GM18505 (cell line): ENCODE measurements at regions not wholly inside any gene's neighbourhood (a gene's known extent, or its start where the extent isn't known, plus 50 kb on each side); places are given as distances from the start of the nearest gene placed in this dataset.

ENCODE experiments used
- ATAC-seq: cut with Tn5 transposase; IDR thresholded peaks from one replicate; pipeline ENCODE4 v1.9.1; 2021; ENCODE audit not compliant: unreplicated experiment
- POLR2A ChIP-seq: IDR thresholded peaks from 4 replicates; pipeline ENCODE4 v1.6.1; 2011; ENCODE audit warnings: borderline replicate concordance; ENCODE audit not compliant: insufficient read depth, insufficient read length; ENCODE audit errors: extremely low read depth

DNA sequence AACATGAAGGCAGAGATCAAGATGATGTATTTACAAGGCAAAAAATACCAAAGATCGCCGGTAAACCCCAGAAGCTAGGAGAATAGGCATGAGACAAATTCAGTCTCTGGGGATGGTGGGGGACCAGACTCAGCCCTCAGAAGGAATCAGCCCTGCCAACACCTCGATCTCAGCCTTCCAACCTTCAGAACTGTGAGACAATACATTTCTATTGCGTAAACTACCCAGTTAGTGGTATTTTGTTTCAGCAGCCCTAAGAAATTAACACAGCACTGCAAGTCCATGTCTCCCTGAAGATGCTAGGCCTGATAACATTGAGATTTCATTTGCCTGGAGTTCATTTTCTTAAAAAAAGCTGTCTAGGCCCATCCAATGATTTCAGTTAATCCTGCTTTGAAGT, 622.5 kb downstream of the PTPRC start:
- no peak for ATAC-seq
- no peak for TF ChIP-seq POLR2A

- TF ChIP-seq POLR2A: no peak
- ATAC-seq: no peak
Observed at GRCh38 chr1:199264283-199264682, 625.4 kb downstream of the PTPRC start.

DNA sequence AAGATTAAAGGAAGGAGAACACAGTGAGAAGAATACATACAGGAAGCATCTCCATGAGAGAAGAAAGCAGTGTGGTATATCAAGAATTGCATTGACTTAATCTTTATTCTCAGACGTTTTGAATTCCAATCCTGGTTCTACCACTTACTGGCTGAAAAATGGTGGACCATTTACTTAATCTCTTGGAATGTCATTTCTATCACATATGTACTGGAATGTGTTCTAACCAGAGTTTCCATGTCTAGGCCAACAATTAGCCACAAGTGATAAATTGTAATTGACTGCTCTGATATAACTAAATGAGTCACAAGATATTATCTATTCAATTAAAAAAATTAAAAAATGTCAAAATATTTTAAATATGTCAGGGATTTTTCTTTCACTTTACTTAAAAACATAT, 626.1 kb downstream of the PTPRC start:
- ATAC-seq: no peak

GRCh38 chr1:199265319-199265718, 626.5 kb downstream of the PTPRC start:
- TF ChIP-seq POLR2A: no peak
- ATAC-seq: no peak

More for the DNA sequence above, 626.1 kb downstream of the PTPRC start:
- TF ChIP-seq POLR2A: no peak

GRCh38 chr1:199269241-199269640, 630.4 kb downstream of the PTPRC start:
- ATAC-seq: no peak
- TF ChIP-seq POLR2A: no peak

DNA sequence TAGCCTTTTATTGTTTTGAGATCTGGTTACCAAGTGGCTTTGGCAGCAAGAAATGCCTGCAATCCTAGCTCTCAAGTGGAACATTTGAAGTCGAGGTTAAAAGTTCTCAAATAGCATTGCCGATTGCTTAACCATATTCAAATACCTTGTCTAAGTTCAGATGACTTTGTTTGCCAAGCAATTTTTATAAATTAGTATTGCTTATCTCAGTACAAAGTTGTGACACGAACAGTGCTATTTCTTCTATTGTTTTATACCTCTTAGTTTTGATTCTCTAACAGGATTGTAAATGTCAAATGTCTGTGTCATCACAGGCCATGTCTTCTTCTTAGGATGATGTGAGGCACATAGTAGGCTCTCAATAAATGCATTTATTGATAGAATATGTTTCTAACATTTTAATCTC, 633.3 kb downstream of the PTPRC start:
- ATAC-seq: no peak
- TF ChIP-seq POLR2A: no peak

- TF ChIP-seq POLR2A: no peak
- ATAC-seq: peak; percentile 60
Observed at GRCh38 chr1:199272628-199273086, 633.8 kb downstream of the PTPRC start.

- no peak for TF ChIP-seq POLR2A
- no peak for ATAC-seq
Observed at GRCh38 chr1:199273837-199274379, 635.1 kb downstream of the PTPRC start.

- ATAC-seq: no peak
- no peak for TF ChIP-seq POLR2A
Observed at GRCh38 chr1:199279067-199279466, 640.2 kb downstream of the PTPRC start.

DNA sequence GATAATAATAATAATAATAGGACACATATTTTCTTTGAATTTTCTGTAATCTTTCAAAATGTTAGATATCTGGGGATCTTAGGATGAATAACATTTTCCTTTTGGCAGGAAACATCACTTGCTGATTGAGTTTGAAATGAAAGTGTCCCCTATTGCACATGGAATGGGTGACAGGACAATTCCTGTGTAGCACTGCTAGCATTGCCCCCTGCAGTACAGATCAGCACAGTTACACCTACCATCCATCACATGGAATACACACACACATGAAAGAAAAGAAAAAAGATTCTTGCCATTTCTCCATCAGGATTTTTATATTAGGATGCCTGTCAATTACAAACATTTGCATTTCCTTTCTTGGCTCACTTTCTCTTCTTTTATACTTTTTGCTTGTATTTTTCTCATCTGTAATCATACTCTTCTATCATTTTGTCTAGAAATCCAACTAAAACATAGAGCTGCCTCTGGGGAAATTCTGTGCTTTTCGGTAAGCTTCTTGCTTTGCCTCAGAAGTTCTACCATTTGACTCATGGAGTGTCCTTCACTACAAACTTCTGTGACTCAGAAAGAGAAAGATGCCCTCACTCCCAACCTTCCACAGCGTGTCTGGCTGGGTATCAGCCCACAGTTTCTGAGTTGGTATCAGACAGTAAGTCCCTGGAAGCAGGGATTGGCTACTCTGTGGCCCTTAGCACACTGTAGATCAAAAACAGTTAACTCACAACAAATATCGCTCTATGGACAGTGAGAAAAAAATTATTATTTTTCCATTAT, 641.2 kb downstream of the PTPRC start:
- no peak for TF ChIP-seq POLR2A
- no peak for ATAC-seq

DNA sequence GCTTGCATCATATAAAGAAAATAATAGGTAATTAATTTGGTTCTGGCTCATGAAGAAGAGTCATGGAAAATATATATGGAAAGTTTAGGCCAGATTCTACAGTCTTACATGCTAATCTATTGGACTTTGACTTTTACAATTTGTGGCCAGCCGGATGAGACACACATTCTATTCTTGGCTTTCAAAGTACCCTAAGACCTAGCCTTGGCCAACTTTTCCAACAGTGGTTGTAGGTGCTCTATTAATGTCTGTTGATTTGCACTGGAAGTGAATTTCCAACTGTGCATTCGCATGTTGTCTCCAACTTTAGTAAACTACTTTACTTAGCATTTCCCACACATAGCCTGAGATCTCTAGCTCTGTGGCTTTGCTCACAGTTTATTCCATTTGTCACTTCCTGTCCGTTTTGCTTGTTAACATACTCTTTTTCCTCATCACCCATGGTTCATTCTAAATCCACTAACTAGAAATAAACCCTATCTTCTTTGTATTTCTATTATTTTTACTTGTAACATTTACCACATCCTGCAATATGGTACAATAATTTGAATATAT, 644.0 kb downstream of the PTPRC start:
- TF ChIP-seq POLR2A: no peak
- no peak for ATAC-seq

DNA sequence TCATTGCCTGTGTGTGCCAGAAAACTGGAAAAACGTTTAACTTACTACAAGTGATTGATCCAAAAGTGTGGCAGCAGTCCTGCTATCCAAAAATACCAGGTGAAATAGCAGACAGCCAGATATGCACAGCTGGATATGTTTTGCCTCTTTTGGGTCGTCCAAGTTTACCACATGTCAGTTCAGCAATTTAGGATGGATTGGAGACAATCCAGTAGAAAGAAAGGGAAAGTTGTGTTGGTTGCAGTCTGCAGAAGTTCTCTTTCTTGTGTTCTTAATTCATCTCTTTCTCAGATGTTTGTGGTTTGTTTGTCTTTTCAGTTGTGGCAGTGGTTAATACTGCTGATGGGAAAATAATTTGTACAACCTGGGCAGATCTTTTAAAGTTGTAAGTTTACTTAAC, 645.0 kb downstream of the PTPRC start:
- ATAC-seq: no peak
- no peak for TF ChIP-seq POLR2A

GRCh38 chr1:199287206-199287605, 648.4 kb downstream of the PTPRC start:
- no peak for TF ChIP-seq POLR2A
- no peak for ATAC-seq

DNA sequence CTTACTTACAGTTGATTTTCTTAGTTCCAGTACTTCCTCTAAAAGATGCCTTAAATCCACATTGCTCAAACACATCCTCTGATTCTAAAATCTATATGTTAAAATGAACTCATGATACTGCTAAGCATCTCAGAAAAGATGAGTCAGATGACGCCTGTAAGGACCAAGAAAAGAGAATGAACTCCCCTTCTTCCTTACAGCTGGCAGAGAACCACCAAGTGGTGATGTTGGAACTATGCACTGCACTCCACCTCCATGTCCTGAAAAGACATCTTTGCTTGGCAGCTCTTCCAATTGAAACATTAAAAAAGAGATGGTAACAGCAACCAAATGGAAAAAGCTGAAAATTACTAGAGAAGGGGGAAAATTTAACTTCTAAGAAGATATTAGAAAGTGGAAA, 648.8 kb downstream of the PTPRC start:
- no peak for ATAC-seq
- TF ChIP-seq POLR2A: no peak
